ENCODE measurements at regions not wholly inside any gene's neighbourhood (a gene's known extent, or its start where the extent isn't known, plus 50 kb on each side); places are given as distances from the start of the nearest gene placed in this dataset.

DNA sequence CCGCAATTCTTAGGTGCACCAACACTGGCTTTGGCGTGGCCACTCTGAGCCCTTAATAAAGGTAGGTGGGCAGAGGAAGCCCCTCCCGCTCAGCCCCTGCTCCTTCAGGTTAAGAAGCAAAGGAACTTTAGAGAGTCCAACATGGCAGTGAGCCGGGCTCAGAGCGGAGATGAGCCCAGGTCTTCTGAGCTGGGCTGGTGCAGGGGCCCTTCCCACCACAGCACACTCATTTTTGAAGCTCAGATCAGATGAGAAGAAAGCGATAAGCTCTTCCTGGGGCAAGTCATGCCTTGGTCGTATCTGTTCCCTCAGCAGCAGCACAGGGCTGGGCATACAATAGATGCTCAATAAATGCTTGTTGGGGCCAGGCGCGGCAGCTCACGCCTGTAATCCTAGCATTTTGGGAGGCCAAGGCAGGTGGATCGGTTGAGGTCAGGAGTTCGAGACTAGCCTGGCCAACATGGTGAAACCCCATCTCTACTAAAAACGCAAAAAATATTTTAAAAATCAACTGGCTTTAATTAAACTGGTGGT, 51.1 kb upstream of the TARDBP start:
- TF ChIP-seq, protein P1, sequence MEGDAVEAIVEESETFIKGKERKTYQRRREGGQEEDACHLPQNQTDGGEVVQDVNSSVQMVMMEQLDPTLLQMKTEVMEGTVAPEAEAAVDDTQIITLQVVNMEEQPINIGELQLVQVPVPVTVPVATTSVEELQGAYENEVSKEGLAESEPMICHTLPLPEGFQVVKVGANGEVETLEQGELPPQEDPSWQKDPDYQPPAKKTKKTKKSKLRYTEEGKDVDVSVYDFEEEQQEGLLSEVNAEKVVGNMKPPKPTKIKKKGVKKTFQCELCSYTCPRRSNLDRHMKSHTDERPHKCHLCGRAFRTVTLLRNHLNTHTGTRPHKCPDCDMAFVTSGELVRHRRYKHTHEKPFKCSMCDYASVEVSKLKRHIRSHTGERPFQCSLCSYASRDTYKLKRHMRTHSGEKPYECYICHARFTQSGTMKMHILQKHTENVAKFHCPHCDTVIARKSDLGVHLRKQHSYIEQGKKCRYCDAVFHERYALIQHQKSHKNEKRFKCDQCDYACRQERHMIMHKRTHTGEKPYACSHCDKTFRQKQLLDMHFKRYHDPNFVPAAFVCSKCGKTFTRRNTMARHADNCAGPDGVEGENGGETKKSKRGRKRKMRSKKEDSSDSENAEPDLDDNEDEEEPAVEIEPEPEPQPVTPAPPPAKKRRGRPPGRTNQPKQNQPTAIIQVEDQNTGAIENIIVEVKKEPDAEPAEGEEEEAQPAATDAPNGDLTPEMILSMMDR (IDR thresholded peaks at IDR 0.05; ENCODE audit: low read depth, low read length, missing input control), result no peak
- no peak for TF ChIP-seq SP1 (IDR thresholded peaks at IDR 0.05)
- no peak for TF ChIP-seq HNF4A (conservative IDR thresholded peaks at IDR 0.05)
- TF ChIP-seq, protein P2, sequence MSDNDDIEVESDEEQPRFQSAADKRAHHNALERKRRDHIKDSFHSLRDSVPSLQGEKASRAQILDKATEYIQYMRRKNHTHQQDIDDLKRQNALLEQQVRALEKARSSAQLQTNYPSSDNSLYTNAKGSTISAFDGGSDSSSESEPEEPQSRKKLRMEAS (IDR thresholded peaks at IDR 0.05), result no peak
- TF ChIP-seq RAD21 (IDR thresholded peaks at IDR 0.05), result no peak
- no peak for TF ChIP-seq EGR1 (IDR thresholded peaks at IDR 0.05; ENCODE audit: low read depth in 2 of 2)
- no peak for TF ChIP-seq JUND (IDR thresholded peaks at IDR 0.05)
- TF ChIP-seq, protein P3, sequence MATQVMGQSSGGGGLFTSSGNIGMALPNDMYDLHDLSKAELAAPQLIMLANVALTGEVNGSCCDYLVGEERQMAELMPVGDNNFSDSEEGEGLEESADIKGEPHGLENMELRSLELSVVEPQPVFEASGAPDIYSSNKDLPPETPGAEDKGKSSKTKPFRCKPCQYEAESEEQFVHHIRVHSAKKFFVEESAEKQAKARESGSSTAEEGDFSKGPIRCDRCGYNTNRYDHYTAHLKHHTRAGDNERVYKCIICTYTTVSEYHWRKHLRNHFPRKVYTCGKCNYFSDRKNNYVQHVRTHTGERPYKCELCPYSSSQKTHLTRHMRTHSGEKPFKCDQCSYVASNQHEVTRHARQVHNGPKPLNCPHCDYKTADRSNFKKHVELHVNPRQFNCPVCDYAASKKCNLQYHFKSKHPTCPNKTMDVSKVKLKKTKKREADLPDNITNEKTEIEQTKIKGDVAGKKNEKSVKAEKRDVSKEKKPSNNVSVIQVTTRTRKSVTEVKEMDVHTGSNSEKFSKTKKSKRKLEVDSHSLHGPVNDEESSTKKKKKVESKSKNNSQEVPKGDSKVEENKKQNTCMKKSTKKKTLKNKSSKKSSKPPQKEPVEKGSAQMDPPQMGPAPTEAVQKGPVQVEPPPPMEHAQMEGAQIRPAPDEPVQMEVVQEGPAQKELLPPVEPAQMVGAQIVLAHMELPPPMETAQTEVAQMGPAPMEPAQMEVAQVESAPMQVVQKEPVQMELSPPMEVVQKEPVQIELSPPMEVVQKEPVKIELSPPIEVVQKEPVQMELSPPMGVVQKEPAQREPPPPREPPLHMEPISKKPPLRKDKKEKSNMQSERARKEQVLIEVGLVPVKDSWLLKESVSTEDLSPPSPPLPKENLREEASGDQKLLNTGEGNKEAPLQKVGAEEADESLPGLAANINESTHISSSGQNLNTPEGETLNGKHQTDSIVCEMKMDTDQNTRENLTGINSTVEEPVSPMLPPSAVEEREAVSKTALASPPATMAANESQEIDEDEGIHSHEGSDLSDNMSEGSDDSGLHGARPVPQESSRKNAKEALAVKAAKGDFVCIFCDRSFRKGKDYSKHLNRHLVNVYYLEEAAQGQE (IDR thresholded peaks at IDR 0.05), result no peak
- TF ChIP-seq TAF1 (conservative IDR thresholded peaks at IDR 0.05), result no peak
- TF ChIP-seq YY1 (IDR thresholded peaks at IDR 0.05), result no peak
- no peak for TF ChIP-seq RXRA (IDR thresholded peaks at IDR 0.05)
- TF ChIP-seq, protein P4, sequence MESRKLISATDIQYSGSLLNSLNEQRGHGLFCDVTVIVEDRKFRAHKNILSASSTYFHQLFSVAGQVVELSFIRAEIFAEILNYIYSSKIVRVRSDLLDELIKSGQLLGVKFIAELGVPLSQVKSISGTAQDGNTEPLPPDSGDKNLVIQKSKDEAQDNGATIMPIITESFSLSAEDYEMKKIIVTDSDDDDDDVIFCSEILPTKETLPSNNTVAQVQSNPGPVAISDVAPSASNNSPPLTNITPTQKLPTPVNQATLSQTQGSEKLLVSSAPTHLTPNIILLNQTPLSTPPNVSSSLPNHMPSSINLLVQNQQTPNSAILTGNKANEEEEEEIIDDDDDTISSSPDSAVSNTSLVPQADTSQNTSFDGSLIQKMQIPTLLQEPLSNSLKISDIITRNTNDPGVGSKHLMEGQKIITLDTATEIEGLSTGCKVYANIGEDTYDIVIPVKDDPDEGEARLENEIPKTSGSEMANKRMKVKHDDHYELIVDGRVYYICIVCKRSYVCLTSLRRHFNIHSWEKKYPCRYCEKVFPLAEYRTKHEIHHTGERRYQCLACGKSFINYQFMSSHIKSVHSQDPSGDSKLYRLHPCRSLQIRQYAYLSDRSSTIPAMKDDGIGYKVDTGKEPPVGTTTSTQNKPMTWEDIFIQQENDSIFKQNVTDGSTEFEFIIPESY (IDR thresholded peaks at IDR 0.05), result no peak
